GM18907 (cell line): ENCODE measurements at regions not wholly inside any gene's neighbourhood (a gene's known extent, or its start where the extent isn't known, plus 50 kb on each side); places are given as distances from the start of the nearest gene placed in this dataset.
A peak's percentile ranks its signal among the peaks of the same experiment; 100 is the strongest.
"Not testable (repeated sequence)": the region's sequence is repeated elsewhere in the genome, so short reads cannot be mapped to it uniquely, and the experiment has no call there.

Source experiments
- ATAC-seq: cut with Tn5 transposase; IDR thresholded peaks from one replicate; pipeline ENCODE4 v1.9.1; 2021; ENCODE audit warnings: mild to moderate bottlenecking, moderate library complexity; ENCODE audit not compliant: unreplicated experiment

- no peak for ATAC-seq
These were observed 210.0 kb downstream of the PLA2G4A start for GRCh38 chr1:187038784-187039183.

GRCh38 chr1:187041104-187041503 is 212.4 kb downstream of the PLA2G4A start:
- ATAC-seq, result no peak

- ATAC-seq, result no peak
These were observed 213.8 kb downstream of the PLA2G4A start for GRCh38 chr1:187042538-187042937.

- not testable (repeated sequence) for ATAC-seq
These were observed 214.7 kb downstream of the PLA2G4A start for GRCh38 chr1:187043433-187043832.

- ATAC-seq, result no peak
These were observed 215.7 kb downstream of the PLA2G4A start for GRCh38 chr1:187044411-187044810.

GRCh38 chr1:187045371-187045770 is 216.6 kb downstream of the PLA2G4A start:
- no peak for ATAC-seq

- ATAC-seq, result no peak
These were observed 217.5 kb downstream of the PLA2G4A start for GRCh38 chr1:187046293-187046692.

GRCh38 chr1:187047298-187047697 is 218.5 kb downstream of the PLA2G4A start:
- ATAC-seq, result no peak

GRCh38 chr1:187051618-187052232 is 223.0 kb downstream of the PLA2G4A start:
- peak; percentile 86 for ATAC-seq

- ATAC-seq, result no peak
These were observed 225.1 kb downstream of the PLA2G4A start for GRCh38 chr1:187053876-187054275.

- ATAC-seq, result no peak
These were observed 226.4 kb downstream of the PLA2G4A start for GRCh38 chr1:187054862-187055757.

- no peak for ATAC-seq
These were observed 234.5 kb downstream of the PLA2G4A start for GRCh38 chr1:187063271-187063670.

- no peak for ATAC-seq
These were observed 238.4 kb downstream of the PLA2G4A start for GRCh38 chr1:187067160-187067559.

GRCh38 chr1:187070076-187070475 is 241.3 kb downstream of the PLA2G4A start:
- no peak for ATAC-seq

- peak; percentile 87 for ATAC-seq
These were observed 243.7 kb downstream of the PLA2G4A start for GRCh38 chr1:187072262-187073034.

GRCh38 chr1:187073035-187073560 is 244.3 kb downstream of the PLA2G4A start:
- peak; percentile 41 for ATAC-seq

GRCh38 chr1:187073634-187074245 is 245.0 kb downstream of the PLA2G4A start:
- not testable (repeated sequence) for ATAC-seq

- ATAC-seq, result no peak
These were observed 245.8 kb downstream of the PLA2G4A start for GRCh38 chr1:187074445-187075048.

GRCh38 chr1:187076922-187077321 is 248.2 kb downstream of the PLA2G4A start:
- ATAC-seq, result no peak

- no peak for ATAC-seq
These were observed 249.6 kb downstream of the PLA2G4A start for GRCh38 chr1:187078321-187078720.
